Kasumi-1 (cell line): ENCODE measurements at regions not wholly inside any gene's neighbourhood (a gene's known extent, or its start where the extent isn't known, plus 50 kb on each side); places are given as distances from the start of the nearest gene placed in this dataset.
"Not testable (repeated sequence)": the region's sequence is repeated elsewhere in the genome, so short reads cannot be mapped to it uniquely, and the experiment has no call there.

Experiments used
- DNase-seq, 2 experiments: peaks; one replicate each; lab custom pipeline; 2025; lab: John Stamatoyannopoulos, UW

DNA sequence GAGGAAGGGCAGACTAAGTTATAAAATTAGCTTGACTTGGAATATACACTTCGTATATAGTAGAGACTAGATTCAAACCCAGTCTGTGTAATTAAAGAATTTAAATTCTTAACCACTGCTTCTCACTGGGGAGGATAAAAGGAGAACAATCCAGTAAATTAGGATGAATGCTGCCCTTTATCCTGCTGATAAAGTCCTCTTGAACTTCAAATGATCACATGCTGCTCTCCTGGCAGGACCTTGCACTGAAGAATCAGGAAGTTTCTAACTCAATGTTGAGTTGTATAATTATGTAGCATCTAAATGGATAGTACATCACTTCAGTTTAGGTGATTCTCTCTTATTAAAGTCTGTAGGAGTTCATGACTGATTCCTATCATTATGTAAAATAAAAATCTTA is 1179.7 kb downstream of the DSC3 start:
- no peak for DNase-seq

DNA sequence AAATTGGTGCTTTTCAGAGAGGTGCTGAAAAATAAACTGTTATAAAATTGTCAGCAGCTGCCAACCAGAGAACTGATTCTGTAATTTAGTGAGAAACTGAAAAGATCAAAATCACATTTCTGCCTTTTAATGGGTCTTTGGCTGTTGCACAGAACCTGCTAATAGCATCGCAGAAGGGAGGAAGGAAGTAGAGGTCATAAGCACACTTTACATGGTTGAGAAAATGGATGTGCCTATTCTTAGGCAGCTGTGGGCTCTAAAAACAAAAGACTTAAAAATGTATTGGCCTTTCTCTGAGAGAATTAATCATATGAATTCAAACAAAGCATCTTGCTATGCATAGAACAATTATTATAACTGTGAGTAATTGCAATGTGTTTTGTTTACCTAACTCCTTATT is 1186.9 kb downstream of the DSC3 start:
- peak; percentile 11 to 17 for DNase-seq

DNA sequence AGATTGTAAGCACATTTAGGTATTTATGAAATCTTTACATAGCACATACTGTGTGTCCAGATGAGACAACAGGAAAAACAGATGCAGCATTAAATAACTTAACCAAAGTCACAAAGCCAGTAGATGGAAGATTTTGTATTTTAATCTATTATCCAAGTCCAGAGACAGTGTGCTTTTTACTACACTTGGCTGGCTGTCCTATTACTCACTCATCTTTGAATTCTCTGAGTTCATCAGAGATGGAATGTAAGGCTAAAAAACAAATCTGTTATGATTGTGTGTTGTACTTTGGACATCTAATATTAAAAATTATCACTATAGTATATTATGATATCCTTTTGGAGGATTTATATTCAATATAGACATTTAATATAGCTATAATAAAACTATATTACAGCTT is 1189.4 kb downstream of the DSC3 start:
- DNase-seq: no peak

DNA sequence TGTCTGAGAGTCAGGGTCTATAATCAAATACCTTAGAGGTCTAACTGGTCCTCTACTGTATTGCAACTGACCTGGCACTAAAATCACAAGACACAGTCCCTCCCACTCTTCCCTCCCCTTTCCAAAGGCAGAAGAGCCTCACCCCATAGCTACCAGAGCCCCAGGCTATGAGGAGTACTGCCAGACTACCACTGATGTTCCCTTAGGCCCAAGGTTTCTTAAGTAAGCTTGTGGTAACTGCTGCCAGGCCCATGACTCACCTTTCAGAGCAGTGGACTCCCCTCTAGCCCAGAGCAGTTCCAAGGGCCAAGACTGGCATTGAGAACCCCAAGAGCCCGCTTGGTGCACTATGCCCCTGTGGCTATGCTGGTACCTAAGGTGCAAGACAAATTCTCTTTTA is 1193.4 kb downstream of the DSC3 start:
- no peak for DNase-seq

DNA sequence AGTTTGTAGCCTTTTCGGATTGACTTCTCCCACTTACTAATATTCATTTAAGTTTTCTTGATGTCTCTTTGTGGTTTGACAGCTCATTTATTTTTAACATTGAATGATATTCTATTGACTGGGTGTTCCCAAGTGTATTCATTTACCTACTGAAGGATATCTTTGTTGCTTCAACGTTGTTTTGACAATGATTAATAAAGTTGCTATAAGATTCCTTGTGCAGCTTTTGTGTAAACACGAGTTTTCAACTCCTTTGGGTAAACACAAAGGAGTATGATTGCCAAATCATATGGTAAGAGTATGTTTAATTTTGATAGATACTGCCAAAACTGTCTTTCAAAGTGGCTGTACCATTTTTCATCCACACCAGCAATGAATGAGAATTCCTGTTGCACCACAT is 1200.9 kb downstream of the DSC3 start:
- no peak for DNase-seq

DNA sequence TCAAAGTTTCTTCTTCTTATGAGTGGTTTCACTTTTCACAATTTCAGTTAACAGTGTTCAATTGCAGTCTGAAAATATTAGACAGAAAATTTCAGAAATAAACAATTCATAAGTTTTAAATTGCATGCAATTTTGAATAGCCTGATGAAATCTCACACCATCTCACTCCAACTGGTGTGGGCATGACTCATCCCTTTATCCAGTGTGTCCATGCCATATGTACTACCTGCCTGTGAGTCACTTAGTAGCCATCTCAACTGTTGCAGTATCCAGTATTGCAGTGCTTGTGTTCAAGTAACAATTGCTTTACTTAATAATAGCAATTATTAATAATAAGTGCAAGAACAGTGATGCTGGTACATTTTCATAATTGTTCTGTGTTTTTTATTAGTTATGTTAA is 1202.5 kb downstream of the DSC3 start:
- no peak for DNase-seq

DNA sequence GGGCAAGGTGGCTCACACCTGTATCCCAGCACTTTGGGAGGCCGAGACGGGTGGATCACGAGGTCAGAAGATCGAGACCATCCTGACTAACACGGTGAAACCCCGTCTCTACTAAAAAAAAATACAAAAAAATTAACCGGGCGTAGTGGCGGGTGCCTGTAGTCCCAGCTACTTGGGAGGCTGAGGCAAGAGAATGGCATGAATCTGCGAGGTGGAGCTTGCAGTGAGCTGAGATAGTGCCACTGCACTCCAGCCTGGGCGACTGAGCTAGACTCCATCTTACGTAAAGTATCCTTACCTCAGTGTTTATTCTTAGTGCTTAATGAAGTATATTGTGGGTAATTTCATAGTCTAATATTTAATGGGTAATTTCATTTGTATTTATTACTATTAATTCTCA is 1203.6 kb downstream of the DSC3 start:
- DNase-seq: not testable (repeated sequence)

DNA sequence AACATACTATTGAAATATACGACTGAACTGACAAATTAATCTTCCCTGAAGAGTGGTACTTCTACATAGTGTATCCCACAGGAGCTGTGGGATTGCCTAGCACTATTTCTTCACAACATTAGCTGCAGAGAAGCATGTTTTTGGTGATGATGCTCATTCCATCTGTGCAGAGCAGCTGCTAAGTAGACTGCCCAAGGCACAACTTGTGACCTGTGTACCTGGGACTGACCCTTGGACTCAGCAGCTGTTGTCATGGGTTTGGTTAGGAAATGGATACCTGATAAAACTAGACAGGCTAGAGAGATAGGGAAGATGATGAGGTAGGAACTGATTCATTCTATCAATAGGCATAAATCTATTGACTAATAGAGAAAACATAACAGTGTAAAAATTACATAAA is 1204.0 kb downstream of the DSC3 start:
- no peak for DNase-seq

DNA sequence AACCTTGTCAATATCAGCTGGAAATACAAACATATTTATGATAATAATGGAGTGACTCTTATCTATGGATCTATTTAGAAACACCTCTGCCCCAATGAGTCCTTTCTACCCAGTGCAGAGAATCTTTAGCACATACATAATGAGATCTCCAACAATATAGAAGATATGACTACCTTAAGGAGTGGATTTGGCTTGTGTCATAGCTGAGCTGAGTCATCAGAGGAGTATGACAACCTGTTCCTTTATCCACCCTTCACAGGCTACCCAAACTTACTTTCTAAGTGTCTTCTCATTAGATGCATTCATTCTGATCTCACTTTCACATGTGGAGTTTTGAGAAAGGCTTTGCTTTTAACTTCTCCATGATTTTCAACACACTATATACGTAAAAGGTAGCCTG is 1218.9 kb downstream of the DSC3 start:
- no peak for DNase-seq

DNA sequence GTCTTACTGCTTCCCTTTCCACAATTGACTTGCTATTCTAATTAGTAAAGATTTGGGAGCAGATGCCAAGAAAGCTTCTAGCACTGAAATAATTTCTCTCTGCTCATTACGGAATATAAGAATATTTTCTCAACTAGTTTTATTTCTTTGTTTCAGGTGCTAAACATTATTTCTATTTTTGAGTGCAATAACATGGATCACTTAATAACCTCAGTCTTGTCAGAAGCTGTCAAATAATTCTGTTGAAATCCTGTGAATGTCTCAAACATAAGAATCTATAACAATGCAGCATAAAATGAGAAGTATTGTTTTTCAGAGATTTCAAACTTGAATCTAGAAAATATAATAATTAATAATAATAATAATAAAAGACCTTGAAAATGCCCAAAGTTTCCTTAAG is 1221.0 kb downstream of the DSC3 start:
- DNase-seq: no peak

DNA sequence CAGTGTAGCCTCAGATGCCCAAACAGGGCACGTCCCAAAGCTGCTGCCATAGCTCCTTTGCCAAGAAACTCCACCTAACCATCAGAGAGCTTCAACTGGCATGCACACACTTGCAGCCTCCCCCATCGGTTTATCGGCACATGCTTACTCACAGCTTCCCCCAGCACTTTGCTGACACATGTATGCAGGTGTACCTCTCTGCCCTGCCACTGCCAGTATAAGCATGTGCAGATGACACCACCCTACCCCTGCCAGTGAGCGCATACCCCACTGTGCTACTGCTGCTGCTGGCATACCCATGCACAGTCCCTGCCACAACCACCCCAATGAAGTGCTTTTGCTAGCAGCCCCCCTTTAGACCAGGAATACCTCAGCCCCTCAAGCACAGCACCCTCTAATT is 1231.0 kb downstream of the DSC3 start:
- DNase-seq: no peak

DNA sequence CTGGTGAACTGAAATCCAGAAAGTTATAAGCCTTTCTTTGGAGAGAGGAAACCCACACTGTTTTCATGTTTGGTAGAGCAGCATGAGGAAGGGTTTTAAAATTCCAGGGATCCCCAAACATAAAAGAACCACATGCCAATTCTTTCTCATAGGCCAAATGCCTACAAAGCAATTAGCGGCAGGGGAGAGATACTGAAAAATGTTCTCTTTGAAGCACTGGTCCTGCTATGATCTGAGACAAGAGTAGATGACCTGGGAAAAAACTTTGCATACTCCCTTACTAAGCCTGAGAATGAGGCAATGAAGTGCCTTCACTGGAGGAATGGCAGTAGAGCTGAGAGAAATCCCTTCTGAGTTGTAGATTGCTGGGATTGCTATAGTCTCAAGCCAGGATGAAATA is 1261.7 kb downstream of the DSC3 start:
- no peak for DNase-seq

DNA sequence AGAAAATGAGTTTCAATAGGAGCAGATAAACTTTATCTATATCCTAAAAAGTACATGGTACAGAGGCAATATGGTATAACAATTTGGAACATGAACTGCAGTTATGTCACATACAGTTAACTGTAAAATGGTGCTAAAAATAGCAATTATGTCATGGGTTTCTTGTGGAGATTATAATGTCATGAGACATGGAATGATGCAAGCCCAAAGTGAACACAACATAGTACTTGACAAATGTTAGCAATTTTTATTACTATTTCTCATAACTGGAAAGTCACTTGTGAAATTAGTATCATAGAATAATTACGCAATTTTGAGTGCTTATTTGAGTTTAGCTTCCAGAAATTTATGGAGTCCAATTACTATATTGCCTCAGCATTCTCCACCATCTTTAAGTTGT is 1263.4 kb downstream of the DSC3 start:
- no peak for DNase-seq

DNA sequence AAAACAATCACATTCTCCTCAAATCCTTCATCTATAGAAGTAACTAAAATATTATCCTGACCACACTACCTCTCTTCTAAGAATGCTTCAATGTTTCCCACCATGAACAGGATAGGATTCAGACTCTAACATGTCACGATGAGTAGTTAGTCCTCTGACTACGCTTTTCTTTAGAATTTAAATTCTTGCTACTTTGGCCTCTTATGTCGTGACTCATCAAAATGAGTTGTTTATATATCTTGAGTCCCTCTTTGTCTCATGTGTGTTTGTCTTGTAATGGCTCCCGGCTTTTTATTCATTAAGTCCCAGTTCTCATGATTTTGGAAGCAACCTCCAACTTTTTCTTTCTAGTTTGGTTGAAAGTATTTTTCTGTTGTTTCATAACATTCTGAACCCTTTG is 1289.2 kb downstream of the DSC3 start:
- no peak for DNase-seq

DNA sequence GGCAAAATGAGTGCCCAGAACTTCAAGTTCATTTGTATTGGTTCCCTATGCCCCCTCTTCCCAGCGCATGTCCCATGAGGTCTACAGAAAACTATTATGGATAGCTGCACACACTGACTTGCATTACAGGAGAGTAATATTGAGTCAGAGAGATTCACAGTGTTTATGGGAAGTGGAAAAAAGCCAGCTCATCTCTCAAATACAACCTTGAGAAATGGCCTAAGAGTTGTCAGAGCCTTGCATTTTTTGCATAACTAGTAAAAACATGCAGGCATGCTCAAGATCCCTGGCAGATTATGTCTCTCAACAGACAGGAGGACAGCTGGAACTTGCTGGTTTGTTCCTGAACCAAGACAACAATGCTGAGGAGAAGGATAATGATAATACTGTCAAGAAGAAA is 1292.8 kb downstream of the DSC3 start:
- no peak for DNase-seq

DNA sequence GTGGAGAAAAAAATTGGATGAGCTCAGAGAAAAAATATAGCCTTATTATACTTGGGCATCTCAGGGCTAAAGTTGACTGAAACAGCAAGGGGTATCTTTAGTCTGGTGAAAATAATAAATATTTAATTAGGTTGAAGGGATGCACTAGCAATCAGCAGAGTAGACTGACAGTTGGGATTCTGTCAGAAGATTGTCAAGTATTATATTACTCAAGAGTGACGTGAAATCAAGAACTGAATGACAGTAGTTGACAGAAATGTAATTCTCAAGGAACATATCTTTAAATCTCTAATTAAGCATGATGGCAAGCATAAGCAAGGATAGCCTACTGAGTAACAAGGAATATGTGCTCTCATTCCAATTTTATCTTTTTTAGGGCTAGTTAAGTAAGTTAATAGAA is 1301.1 kb downstream of the DSC3 start:
- no peak for DNase-seq

DNA sequence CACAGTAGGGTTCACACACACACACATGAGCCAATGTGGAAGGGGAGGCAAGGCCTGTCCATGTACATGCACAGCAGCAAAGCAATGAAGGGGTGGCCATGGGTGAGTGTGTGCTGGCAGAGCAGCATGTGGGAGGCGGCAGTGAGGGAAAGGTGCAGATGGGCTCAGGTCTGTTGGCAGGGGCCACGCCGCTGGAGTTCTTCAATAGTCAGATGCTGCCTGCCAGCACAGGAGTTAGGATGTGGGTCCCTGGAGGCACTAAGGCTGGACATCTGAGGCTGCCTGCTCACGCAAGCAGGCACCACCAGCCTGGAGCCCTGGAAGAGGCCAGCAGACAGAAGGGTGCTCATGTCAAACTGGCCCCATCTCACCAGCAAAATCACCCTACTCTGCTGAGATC is 1304.9 kb downstream of the DSC3 start:
- no peak for DNase-seq

DNA sequence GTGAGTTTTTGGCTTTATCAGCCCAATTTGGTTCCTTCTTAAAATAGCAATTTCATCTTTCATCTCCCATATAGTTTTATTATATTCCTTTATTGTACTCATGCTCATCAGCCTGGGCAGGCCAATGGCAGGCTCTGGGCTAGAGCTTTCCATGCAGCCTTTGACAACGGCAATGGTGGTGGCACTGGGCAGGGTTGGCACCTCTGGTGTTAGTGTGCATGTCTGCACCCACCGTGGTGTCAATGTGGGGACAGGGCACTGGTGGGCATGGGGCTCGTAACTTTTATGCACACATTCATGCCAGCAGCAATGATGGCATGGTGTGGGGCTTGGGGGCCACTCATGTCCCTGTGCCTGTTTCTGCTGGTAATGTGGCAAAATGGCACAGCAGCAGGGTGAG is 1305.4 kb downstream of the DSC3 start:
- DNase-seq: no peak

DNA sequence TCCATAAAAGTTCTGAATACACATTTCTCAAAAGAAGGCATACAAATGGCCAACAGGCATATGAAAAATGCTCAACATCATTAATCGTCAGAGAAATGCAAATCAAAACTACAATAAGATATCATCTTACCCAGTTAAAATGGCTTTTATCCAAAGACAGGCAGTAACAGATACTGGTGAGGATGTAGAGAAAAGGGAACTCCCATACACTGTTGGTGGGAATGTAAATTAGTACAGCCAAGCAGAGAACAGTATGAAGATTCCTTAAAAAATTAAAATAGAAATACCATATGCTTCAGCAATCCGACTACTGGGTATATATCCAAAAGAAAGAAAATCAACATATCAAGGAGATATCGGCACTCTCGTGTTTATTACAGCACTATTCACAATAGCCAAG is 1312.5 kb downstream of the DSC3 start:
- no peak for DNase-seq

DNA sequence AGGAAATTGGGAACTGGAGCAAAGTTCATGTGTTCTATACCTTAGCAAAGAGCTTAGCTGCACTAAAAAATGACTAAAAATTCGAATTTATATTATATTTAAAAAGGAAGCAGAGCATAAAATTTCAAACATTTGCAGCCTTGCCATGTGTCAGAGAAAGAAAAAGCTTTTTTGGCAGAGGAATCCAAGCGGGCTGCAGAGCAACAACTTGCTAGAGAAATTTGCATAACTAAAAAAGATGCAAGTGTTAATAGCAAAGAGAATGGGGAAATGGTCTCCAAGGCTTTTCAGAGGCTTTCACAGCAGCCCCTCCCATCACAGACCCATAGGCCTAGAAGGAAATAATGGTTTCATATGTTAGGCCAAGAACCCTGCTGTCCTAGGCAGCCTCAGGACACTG is 1315.9 kb downstream of the DSC3 start:
- no peak for DNase-seq

DNA sequence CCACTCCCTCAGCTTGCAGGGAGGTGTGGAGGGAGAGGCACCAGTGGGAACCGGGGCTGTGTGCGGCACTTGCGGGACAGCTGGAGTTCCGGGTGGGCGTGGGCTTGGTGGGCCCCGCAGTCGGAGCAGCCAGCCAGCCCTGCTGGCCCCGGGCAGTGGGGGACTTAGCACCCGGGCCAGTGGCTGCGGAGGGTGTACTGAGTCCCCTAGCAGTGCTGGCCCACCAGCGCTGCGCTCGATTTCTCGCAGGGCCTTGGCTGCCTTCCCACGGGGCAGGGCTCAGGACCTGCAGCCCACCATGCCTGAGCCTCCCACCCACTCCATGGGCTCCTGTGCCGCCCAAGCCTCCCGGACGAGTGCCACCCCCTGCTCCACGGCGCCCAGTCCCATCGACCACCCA is 1319.1 kb downstream of the DSC3 start:
- DNase-seq: not testable (repeated sequence)

DNA sequence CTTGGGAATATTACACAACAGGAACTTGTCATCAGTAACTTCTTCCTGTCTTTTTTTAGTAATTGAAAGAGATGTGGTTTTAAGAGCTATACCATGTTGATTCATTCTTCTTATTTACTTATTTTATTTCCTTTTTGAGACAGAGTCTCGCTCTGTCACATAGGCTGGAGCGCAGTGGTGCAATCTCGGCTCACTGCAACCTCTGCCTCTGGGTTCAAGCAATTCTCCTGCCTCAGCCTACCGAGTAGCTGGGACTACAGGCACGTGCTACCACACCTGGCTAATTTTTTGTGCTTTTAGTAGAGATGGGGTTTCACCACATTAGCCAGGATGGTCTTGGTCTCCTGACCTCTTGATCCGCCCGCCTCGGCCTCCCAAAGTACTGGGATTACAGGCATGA is 1326.6 kb downstream of the DSC3 start:
- peak; percentile 6 to 49 for DNase-seq

DNA sequence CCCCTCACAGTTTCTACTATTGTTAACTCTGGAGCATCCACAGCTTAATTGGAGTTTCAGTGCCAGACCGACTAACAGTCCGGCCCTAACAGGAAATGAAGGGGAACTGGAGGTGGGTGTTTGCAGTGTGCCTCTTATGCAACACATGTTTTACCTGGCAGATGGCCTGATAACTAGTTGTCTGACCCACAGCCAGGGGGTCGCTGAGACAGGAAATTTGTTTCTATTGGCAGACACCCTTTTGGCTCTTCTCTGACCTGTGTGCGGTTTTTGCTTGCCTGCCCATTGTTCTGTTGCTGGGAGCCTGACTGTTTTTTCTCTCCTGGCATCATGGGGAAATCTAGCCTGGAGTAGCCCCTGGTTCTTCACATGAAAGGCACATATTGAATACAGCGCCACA is 1329.8 kb downstream of the DSC3 start:
- DNase-seq: no peak

DNA sequence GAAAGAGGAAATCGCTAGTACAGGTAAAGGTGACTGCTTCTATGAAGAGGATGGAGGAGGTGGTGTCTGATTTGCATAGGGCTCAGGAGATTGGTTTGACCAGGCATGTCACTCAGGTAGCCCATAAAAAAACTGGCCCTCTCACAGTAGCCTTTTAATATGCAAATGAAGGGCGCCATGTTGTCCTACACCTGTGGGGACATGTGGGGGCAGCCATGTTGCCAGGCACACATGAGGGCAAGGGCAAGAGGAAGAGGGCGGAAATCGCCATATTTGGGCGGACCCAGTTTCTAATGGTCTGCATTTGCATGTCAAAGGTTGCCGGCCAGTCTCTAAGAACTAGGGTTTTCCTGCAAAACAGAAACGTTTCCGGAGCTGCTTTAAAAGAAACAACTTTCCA is 1330.6 kb downstream of the DSC3 start:
- no peak for DNase-seq

DNA sequence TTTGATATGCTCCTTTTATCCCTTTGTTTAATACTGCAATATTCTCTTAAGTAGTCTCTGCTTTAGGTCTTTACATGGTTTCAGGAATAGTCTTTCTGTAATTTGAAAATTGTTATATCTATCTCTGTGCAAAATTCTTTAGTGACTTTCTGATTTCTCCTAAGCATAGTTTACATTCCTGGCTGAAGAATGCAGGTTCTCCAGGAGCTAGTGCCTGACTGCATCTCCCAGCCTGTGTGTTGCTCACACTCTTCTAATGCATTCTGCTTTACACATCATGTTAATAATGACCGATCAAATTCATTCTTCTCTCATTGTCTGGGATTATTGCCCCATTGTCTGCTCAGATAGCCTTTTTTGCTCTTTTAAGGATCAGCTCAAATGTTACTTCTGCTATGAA is 1349.2 kb downstream of the DSC3 start:
- no peak for DNase-seq
